Nucleus accumbens (tissue), 56 donors: ENCODE measurements at regions not wholly inside any gene's neighbourhood (a gene's known extent, or its start where the extent isn't known, plus 50 kb on each side); places are given as distances from the start of the nearest gene placed in this dataset.

Experiments
- DNase-seq, 56 donors: peaks; one replicate each; lab custom pipeline; 2025; lab: John Stamatoyannopoulos, UW

DNA sequence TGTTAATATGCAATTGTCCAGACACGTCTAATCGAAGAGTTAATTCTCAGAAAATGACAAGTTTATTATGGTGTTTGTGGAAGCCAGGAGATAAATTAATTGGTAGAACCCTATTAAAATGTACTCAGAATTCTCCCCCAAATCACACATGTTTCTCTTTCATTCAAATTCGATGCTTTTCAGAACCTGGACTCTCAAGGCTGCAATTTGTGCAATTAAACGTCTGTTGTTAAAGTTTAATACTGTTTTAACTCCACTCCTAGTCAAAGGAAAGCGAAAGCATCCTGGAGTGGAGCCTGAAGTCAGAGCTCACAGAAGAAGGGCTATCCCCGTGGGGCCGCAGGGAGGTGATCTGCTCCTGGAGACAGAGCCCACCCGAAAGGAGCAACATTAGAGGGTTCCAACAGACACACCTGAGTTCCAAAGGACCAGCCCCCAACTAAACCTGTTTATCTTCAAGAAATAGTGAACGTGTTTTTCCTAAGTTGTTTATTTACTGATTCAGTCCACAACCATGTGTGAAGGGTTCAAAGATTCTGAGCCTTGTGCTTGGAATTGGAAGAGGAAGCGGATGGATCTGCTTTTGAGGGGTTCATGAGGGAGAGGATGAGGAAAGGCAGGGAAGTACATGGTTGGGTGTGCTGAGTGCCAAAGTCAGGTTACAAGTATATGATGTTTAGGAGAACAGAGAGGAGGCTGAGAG, 68.0 kb upstream of the AKT3 start:
- DNase-seq, result peak in 4 of 56 donors; percentile 1 to 16 (median 8)

DNA sequence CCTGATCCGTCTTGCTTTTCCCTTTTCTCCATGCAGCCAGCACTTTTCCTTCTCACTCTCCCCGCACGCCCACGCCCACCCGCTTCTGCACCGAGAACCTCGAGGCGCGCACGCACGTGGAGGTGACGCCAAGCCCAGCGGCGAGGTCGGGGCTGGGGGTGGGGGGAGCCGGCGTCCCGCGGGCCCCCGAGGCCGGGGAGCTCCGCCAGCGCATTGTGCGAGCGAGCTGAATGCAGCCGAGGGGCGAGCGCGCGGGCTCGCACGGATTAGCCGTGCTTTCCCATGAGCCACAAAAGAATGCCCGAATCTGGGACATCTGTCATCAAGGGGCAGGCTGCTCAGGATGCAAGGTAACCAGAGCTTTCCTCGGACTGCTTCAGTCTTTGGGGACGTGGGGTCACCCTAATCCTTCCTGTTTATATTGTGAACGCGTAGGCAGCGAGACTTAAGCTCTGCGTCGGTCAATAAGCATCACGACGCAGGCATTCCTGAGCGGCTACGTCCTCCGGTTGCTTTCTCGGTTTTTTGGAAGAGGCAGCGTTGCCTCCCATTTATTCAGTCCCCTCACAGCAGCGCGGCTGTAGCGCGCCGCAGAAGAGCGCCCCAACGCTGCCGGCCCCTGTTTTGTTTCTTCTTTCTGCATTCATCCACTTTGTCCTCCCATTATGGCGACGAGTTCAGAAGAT, 67.3 kb upstream of the AKT3 start:
- DNase-seq, result peak in 41 of 56 donors; percentile 5 to 79 (median 35)

DNA sequence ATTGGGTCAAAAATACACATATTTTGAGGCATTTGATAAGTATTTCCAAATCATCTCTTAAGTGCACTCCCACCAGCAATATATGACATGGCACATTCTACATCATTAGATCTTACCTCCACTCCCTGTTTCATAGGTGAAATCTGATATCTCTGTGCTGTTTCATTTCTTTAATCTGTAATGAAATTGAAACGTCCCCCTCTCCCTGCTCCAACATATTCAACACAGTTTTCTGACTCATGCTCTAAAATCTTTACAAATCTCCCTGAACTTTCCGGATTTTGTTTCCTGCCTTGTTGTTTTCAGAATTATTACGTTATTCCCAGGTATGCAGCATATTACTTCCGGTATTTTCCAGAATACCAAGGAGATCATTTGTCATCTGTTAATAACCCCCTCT, 66.1 kb upstream of the AKT3 start:
- no peak for DNase-seq

DNA sequence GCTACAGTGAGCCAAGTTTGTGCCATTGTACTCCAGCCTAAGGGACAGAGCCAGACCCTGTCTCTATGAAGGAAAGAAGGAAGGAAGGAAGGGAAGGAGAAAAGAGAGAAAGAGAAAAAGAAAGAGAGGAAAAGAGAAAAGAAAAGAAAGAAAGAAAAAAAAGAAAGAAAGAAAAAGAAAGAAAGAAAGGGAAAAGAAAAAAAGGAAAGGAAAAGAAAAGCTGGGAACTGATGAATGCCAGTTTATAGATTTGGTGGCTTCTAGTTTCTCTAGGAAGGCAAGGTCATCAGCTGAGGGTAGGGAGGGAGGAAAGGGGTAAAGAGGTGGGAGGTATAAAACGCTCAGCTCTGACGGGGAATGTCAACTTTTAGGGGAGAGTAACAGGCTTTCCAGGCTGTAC, 62.3 kb upstream of the AKT3 start:
- no peak for DNase-seq

DNA sequence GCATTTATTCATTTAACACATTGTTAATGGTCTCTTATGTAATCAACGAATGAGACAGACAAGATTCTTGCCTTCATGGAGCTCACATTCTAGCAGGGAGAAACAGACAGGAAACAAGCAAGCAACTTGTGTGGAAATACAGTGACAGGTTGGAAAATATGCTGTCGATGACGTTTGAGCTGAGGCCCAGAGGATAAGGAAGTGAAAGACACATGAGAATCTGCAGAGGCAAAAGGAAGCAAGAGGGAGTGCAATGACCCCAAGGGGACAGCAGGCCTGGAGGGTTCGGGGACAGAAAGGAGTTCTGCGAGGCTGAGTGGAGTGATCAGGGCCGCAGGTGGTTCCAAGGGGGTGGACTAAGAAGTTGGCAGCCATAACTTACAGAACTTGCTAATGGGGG, 60.6 kb upstream of the AKT3 start:
- no peak for DNase-seq

DNA sequence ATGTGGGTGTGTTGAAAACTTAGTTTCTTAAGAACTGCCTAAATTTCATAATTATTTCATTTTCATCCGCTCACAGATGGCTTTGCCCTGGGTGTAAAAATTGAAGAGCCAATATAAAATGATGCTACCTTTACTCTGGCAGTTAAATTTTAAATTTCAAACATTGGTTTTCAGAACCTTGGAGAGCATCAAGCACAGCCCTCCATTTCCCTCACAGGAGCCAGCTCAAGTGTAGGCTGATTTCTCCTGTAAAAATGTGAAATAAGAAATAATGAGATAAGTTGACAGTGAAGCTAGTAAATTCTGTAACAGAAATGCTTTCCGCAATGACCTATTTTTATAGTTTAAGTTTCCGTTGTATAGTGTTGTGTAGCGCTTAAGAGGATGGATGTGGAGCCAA, 53.9 kb upstream of the AKT3 start:
- no peak for DNase-seq

DNA sequence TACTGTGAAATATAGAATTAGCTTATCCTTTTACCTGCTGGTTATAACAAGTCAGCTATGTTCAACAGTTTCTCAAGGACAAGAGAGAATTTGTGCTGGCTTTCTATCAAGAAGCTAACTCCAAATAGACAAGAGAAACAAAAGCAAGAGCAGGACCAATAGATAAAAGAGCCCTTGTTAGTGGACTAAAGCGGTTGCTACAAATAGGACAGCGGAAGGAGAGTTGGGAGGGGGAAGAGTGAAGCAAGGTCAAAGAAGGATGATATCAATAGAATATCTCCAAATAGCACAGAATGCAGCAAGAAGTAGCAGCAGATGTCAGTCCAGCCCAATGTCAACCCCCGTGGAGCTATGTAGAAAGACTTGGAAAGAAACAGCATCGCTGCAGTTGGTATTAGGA, 53.0 kb upstream of the AKT3 start:
- DNase-seq, result peak in 4 of 56 donors; percentile 2 to 18 (median 6)

DNA sequence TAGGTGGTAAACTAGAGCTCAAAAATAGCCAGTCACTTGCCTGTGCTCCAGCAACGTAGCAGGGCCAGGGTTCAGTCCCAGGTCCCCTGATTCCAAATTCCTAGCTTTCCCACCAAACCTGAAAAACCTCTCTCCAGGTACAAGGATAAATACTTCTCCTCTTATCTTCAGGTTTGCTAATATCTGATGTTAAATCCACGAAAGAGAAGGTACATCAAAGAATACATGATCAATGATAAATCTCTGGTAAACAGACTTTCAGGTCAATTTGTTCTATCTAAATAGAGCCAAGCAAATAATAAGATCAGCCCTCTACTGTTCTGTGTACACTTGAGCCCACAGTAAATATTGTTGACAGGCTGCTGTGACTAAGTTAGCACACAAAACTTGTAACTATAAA, 52.1 kb upstream of the AKT3 start:
- no peak for DNase-seq
